CD4-positive, alpha-beta T cell treated with Interleukin-10 for 1 hour (primary cell): ENCODE measurements at regions not wholly inside any gene's neighbourhood (a gene's known extent, or its start where the extent isn't known, plus 50 kb on each side); places are given as distances from the start of the nearest gene placed in this dataset.
"Not testable (repeated sequence)": the region's sequence is repeated elsewhere in the genome, so short reads cannot be mapped to it uniquely, and the experiment has no call there.

Experiments
- DNase-seq: peaks from one replicate; pipeline ENCODE4 v3.0.0-alpha.2; 2020

DNA sequence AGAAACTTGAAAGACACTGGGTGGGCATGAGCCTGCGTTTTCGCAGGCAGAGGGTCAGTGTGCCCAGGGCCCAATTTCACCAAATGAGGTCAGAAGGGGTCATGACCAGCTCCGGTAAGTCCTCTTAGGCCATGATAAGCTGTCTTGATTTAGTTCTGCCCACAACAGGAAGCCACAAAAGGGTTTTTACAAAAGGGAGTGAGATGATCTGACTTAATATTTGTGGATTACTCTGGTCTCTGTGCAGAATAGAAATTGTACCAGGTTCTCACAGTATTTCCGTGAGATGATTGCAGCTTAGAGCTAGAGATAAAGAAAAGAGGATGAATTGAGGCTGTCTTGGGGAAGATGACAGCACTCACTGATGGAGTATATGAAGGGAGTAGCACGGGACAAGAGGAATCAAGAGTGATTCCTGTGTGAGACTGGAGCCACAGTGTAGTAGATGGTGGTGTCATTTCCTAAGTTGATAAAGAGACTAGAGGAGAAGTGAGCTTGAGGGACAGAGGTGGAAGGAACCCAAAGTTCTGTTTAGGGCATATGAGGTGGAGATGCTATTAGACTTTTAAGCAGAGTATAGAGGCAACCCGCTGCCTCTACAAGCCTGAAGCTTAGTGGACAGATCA is 288.3 kb upstream of the AMIGO2 start:
- peak; percentile 30 for DNase-seq

DNA sequence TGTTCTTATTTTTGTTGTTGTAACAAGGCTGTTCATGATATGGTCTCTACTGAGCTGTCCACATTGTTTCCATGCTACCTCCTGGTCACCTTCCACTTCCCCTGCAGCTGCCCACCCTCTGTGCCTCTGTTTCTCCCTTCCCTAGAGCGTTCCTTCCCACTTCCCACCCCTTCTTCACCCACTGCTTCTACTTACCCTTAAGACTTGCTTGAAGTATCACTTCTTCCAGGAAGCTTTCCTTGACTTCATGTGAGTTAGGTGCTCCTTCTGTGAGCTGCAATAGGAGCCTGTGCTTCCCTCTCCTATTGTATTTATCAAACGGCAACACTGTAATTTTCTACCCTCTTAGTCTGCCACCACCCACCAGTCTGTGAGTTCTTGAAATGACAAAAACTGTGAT is 286.8 kb upstream of the AMIGO2 start:
- DNase-seq: no peak

DNA sequence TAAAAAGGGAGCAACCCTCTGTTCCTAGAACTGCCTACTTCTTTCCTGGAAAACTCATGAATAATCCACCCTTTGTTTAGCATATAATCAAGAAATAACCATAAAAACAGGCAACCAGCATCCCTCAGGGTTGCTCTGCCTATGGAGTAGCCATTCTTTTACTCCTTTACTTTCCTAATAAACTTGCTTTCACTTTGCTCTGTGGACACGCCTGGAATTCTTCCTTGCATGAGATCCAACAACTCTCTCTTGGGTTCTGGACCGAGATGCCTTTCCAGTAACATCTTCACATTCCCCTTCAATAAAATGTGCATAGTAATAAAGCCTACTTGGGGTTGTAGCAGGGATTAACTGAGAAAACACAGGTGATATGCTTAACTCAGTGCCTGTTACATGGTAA is 286.4 kb upstream of the AMIGO2 start:
- DNase-seq: no peak

DNA sequence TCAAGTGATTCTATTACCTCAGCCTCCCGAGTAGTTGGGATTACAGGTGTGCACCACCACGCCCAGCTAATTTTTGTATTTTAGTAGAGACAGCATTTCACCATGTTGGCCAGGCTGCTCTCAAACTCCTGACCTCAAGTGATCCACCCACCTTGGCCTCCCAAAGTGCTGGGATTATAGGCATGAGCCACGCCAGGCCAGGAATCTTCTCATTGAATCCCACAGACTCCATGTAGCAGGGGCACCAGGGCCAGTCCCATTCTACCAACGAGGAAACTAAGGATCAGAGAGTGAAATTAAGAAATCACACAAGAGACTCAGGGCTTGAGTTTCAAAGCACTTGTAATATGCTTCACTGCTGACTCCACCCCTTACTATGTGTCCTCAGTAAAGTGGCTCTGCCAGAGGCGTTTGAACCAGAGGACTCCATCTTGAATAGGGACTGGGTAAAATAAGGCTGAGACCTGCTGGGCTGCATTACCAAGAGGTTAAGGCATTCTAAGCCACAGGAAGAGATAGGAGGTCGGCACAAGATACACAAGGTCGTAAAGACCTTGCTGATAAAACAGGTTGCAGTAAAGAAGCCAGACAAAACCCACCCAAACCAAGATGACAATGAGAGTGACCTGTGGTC is 285.8 kb upstream of the AMIGO2 start:
- not testable (repeated sequence) for DNase-seq

DNA sequence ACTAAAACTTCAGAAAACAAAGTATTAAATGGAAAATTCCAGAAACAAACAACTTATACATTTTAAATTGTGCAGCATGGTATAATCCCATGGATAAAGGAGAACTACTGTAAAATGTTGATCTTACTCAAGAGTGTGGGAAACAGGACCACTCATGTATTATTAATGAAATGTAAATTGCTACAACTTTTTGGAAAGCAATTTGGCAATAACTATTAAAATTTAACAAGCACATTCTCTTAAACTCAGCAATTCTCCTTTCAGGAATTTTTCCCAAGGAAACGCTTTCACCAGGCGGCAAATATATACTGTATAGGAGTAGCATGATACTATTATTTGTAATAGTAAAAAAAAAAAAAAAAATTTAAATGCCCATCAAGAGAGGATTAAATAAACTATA is 284.5 kb upstream of the AMIGO2 start:
- DNase-seq: no peak

DNA sequence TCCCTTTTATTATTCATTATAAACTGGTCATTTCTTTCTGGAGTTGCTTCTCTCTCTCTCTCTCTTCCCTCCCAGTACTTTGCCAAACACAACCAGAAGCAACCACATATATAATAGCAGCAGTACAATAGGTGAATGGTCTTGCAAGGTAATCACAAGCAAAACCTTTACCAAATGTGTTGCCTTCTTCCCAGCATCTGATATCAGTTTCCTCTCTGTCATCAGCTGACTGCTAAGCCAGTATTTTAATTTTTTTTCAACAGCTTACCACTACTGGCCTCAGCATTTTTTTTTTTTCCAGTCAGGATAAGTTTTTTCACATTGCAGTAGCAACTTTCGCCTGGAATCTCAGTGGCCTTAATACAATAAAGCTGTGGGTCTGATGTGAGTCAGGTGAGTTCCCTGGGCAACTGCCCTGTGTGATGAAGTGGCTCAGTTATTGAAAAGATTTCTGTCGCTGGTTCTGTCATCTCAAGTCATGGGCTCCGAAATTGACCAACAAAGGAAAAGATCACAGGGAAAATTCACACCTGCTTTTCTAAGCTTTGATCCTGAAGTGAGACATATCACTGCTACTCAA is 282.5 kb upstream of the AMIGO2 start:
- peak; percentile 50 for DNase-seq

DNA sequence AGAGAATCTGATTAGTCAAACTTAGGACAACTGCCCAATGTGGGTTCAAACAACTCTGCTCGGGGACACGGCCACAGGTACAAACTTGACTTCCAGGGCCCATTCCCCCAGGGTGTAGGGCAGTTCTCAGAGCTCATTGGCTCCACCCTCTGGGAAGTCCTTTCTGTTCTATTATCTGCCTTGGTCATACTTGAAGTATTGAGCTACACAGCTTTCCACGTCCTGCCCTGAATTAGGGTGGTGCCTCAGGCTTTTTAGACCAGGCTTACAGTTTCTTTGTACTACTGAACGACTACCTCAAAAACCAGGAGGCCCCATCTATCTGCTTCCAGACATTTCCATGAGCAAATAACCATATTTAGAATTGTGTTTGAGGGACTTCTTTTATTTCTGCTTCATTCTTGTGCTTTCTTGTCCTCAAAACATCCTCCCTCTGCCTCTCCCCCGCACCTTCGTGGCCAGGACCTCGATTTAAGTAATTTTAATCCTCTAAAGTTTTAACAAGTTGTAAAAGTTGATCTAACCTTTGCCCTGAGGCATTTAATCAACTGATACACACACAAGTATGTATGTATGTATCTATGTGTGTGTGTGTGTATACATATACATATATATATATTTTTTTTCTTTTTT is 281.7 kb upstream of the AMIGO2 start:
- DNase-seq: peak; percentile 65

DNA sequence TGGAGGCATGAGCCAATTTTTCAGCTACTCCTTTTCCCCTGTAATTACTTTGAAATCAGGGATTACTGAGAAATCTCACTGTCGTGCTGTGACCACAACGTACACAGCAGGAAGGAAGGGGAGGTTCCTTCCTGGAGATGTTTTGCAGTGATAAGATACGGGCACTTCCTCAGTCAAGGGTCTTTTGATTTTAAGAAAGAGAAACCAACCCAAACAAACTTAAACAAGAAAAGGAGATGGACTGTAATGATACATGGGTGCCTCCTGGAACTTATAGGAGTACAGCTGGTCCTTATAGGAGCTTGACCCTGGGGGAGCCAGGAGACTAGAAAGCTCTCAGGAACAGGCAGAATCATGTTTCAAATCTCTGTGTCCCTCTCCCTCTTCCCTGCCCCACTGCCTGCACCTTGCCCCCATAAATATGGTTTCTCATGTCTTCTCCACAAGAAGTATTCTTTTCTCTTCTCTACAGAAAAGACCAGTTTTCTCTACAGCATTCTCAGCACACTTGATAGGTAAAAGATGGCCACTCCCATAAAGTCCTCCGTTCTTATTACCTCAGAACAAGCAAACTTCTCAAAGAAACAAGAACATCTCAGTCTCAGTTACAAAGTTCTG is 281.1 kb upstream of the AMIGO2 start:
- DNase-seq: peak; percentile 82

DNA sequence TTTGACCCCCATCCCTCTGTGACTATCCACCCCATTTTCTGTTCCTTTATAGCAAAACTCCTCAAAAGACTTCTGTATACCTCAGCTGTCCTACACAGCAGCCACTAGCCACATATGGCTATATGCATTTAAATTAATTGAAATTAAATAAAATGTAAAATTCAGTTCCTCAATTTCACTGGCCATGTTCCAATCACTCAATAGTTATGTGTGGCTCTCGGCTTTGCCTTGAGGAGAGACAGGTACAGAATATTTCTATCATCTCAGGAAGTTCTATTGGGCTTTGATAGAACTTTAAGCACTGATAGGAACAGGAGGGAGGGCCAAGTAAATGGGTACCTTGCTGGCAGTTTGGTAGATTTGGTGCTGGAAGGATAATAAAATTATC is 280.3 kb upstream of the AMIGO2 start:
- no peak for DNase-seq

DNA sequence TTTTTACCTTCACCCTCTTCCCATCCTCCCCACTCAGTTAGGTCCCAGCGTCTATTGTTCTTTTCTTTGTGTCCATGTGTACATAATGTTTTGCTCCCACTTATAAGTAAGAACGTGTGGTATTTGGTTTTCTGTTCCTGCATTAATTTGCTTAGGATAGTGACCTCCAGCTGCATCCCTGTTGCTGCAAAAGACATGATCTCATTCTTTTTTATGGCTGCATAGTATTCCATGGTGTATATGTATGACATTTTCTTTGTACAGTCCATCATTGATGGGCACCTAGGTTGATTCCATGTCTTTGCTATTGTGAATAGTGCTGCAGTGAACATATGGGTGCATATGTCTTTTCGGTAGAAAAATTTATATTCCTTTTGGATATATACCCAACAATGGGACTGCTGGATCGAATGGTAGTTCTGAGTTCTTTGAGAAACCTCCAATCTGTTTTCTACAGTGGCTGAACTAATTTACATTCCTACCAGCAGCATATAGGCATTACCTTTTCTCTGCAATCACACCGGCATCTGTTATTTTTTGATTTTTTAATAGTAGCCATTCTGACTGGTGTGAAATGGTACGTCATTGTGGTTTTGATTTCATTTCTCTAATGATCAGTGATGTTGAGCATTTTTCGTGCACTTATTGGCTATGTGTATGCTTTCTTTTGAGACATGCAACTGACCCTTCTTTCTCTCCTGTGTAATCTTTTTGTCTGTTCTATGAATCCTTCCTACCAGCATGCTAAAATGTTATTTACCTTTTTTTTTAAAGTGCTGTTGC is 279.7 kb upstream of the AMIGO2 start:
- DNase-seq: peak; percentile 27

DNA sequence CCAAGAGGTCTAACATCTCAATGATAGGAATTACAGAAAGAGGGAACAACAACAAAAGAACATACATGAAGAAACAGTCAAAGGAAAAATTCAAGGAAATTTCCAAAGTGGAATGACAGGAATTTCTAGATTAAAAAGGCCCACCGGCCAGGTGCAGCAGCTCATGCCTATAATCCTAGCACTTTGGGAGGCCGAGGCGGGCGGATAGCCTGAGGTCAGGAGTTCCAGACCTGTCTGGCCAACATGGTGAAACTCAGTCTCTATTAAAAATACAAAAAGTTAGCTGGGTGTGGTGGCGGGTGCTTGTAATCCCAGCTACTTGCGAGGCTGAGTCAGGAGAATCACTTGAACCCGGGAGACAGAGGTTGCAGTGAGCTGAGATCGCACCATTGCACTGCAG is 277.2 kb upstream of the AMIGO2 start:
- DNase-seq: not testable (repeated sequence)

DNA sequence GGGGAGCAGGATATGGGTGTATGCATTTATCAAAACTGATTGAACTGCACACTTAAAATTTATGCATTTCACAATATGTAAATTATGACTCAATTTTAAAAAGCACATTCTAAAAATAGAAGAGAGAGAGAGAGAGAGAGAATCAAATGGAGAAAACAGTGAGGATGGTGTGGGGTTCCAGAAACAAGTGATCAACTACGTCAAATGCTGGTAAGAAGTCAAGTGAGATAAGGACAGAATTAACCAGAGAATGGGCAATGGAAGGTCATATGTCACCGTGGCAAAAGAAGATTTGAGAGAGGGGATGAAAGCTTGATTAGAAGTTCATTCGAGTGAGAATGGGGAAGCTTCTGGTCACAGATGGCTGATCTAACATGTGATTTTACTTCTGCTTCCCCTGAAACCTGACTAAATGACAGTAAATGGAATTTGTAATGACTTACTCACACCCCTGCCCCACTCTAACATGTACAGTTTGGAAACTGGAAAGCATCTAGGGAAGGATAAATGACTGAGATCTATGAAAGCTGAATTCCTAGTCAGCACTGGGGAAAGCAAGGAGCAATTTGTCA is 276.5 kb upstream of the AMIGO2 start:
- DNase-seq: peak; percentile 26

DNA sequence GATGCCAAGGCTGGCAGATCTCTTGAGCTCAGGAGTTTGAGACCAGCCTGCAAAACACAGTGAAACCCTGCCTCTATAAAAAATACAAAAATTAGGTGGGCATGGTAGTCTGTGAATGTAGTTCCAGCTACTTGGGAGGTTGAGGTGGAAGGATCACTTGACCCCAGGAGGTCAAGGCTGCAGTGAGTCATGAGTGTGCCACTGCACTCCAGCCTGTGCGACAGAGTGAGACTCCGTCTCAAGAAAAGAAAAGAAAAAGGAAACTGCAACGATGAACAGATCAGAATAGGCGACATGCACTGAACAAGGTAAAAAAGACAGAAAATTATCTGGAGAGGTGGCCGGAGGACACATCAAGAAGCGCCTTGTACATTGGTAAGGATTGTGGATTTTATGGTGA is 273.7 kb upstream of the AMIGO2 start:
- no peak for DNase-seq

DNA sequence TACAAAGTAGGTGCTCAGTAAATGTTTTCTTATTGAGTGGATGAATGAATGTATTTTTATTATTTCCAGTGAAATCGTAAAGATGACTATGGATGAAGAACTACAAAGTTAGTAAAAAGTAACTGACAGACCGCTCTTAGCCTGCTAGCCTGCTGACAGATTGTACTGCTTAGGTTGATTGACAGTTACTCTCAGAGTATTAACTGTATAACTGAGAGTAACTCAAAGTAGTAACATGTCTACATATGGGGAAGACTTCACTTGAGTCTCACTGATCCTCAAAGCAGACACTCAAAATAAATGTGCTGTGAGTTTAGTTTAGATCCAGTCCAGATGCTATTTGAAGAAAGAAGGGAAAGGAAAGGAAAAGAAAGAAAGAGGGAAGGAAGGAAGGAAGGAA is 272.3 kb upstream of the AMIGO2 start:
- no peak for DNase-seq

DNA sequence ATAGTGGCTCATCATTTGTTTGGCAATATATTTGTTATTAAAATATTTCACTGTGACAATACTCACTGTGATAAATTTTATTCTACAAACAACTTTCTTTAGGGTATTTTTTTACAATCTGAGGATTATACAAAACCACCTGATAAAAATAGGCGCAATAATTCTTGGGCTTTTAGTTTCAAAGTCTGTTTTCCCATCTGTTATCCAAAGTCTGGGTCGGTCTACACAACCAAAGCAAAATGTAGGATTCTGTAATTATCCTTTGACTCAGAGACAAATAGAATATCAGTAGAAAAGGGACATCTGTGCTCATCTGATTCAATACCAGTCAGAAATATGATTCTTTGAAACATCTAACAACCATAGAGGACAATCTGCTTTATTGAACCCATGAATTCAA is 271.8 kb upstream of the AMIGO2 start:
- DNase-seq: no peak

DNA sequence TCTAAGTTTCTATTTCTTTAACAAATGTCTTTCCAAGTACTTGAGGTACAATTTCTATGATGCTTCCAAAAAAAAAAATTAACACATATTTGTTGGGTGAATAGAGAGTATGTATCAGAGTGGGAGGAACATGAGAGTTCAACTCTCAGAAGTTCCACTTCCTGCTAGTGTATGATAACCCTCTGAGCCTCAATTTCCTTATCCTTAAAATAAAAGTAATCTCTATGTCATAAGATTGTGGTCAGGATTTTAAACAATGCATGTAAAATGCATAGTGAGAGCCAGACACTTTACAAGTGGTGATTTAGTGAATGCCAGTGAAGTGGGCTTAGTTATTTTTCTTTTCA is 270.3 kb upstream of the AMIGO2 start:
- DNase-seq: no peak

DNA sequence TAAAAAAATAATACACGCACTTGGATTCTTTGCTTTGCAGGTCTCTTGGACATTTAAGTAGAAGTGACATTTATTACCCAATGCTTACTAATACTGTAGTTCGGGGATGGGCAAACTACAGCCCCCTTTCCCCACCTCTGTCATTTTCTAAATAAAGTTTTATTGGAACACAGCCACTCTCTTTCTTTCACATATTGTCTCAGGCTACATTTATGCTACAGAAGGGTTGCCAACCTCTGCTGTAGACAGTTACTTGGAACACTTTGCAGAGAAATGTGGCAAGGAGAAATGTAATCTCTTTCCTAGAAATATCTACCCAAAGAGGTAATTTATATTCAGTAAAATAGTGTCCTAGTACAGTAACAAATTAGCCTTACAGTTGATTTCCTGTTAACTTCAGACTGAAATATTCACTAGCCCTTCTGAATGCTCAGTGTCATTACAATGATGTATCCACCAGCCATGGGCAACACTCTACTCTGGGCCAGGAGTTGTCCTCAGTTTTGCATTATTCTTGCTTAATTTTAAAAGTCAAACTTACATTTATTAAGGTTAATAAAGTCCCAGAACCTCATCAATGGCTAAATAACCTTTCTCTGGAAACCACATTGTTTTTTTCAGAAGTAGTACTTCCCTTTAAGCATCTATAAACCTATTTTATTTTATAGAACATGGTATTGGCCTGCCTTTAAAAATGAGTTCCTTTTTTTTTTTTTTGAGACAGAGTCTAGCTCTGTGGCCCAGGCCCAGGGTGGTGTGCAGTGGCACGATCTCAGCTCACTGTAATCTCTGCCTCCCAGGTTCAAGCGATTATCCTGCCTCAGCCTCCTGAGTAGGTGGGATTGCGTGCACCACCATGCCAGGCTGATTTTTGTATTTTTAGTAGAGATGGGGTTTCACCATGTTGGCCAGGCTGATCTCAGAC is 269.6 kb upstream of the AMIGO2 start:
- no peak for DNase-seq

DNA sequence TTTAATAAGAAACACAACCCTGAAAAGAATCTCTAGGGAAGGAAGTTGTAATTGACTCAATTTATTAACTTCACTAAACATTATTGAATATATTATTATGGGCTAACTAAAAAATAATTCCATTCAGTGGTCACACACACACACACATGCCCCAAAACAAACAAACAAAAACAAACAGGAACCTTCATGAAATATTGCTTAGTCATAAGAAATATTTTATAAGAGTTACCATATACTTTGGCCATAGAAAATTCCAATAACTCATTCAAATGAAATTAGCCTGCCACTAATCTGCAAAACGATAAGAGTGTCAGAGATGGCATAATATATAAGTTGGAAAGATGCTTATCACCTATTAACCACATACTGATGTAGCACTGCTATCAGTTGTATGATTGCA is 268.4 kb upstream of the AMIGO2 start:
- DNase-seq: no peak

DNA sequence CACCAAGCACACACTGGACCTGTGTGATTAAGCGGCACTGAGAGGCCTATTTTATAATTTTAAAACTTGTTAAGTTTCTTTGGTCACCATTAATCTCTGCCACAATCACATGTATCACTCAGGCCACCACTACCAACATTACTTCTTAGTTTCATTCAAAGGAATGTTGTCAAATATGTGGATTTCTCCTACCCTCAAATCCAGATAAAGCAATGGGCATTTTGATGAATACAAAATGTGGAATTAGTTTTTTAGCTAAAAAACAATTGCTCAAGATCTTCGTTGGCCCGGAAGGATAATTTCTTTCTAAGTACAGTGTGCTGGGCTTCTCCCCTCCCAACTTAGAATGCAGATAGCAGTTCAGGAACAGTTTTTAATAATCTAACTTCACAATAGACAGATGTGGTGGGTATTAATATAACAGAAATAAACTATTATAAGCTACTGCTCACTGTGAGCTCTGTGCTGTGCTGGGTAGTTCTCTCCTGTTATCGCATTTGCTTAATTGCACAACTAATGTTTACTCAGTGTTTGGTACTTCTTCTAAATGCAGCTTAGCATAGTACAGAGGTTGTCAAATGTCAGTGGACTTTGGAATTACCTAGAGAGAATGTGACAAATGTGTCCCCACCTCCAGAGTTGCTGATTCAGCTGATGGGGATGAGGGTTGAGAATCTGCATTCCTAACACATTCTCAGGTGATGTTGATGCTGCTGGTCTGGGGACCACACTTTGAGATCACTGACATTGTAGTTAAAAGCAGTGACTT is 266.7 kb upstream of the AMIGO2 start:
- DNase-seq: no peak

DNA sequence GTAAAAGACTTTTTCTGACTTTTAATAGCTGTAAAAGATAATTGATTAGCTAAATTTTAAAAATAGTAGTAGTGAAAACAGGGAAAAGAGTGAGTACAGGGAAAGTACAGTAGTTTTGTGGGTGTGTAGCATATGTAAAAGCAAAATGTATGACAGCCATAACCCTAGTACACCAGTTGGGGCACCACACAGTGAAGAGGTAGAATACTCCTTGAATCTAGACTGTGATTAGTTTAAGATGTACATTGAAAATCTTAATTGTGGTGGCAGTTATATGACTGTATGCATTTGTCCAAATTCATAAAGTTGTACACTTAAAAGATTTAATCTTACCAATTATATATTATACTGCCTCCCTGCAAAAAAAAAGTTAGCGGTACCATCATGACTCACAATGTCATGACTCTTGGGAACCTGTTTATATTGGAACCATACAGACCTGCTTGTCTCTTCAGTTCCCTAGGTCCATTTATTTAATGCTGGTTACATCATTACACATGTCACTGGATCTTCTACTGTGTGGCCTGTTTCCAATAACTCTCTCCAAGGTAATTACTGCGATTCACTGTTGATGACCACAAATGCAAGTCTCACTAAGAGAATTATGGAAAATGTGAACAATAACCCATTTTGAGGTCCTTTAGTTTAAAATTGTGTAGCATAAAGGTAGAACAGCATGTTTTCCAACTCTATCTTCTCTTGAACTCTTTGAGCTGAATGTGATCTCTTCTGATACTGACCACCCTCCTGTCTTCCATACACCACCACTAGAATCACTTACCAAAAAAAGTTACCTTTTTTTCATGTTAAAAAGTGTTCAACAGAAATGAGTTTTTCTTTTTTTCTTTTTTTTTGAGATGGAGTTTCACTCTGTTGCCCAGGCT is 264.2 kb upstream of the AMIGO2 start:
- DNase-seq: no peak
